HG03280 (cell line): ENCODE measurements at regions not wholly inside any gene's neighbourhood (a gene's known extent, or its start where the extent isn't known, plus 50 kb on each side); places are given as distances from the start of the nearest gene placed in this dataset.
A peak's percentile ranks its signal among the peaks of the same experiment; 100 is the strongest.

Source experiments
- ATAC-seq: cut with Tn5 transposase; IDR thresholded peaks from one replicate; pipeline ENCODE4 v1.9.1; 2021; ENCODE audit warnings: mild to moderate bottlenecking, moderate library complexity; ENCODE audit not compliant: unreplicated experiment

- no peak for ATAC-seq
These were observed 89.9 kb downstream of the TSEN15 start for GRCh38 chr1:184141361-184141880.

- ATAC-seq, result no peak
These were observed 91.9 kb downstream of the TSEN15 start for GRCh38 chr1:184143449-184143848.

GRCh38 chr1:184145083-184145482 is 93.6 kb downstream of the TSEN15 start:
- no peak for ATAC-seq

DNA sequence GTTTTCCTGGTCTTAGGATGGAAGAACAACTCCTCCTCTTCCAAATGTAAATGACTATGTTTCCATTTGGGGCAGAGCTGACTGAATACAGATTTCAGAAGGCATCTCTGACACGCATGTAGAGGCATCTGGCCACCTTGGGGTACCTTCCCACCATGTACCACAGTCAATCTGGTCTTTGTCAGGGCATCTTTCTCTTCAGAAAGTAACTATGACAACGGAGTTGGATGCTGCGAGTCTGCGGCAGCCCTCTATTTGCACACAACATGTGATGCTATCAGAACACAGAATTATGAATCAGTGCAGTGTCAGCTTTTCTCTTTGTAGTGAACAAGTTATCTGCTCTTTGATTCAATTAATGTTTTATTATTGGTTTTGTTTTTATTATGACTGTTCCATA is 94.7 kb downstream of the TSEN15 start:
- no peak for ATAC-seq

DNA sequence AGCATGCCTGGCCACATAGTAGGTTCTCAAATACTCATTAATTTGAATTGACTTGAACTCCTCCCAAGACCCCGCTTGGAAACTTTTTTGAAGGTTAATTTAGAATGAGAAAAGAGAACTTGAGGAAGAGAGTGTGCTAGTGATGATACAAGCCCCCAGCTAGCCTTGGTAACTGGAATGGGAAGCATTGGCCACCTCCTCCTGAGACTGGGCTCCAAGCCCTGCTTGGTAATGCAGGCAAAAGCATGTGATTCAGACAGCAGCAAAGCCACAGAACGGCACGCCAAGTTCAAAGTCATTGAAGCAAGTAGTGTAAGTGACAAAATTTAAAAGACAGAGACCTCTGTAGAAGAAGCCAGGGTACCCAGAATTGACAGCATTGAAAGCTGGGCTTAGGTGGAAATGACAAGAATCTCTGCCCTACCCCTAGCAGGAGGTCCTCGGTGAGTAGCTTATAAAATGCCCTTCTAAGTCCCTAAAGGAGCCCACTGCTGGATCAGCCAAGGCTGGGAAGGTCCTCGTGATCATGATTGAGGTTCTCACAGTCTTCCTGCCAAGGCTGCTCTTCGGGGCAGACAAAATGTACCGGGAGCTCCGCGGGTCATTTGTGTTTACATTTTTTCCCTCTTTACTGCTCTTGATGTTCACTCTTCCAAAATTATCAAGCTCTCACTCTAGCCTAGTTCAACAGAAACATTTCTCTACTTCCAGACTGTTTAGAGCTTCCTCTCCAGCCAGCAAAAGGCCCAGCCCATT is 99.4 kb downstream of the TSEN15 start:
- no peak for ATAC-seq

GRCh38 chr1:184152434-184152898 is 100.9 kb downstream of the TSEN15 start:
- ATAC-seq, result no peak

DNA sequence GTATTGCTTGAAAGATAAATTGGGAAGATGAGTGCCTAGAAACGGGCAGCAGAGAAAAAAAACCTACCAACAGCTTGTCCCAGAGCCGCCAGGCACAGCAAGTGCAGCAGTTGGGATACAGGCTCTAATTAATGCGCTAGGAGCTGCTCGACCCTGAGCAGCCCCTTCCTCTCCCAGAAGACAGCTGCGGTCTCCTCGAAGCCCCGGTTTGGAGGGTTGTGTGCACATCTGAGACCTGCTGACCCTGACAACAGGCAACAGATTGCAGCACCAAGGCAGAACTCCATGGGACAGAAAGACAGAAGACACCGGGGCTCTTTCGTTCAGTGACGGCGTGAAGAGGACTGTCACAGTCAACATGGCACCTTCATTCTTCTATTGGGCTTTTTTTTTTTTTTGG is 101.4 kb downstream of the TSEN15 start:
- no peak for ATAC-seq

DNA sequence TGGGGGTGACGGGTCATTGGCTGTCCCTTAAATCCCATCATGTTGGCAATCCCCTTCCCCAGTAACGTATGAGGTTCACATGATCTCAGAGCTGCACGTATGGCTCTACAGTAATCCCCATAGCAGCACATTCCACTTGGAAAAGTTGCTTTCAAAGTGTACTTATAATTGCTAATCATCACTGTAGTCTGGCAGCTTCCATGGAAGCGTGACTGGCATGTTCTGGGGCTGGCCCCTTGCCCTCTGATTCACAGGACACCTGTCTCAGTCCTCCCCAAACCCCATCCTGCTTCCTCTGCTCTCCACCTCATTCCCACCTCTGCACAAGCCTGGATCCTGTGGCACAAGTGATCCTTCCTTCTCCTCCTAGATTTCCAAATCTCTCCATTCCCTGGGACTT is 102.2 kb downstream of the TSEN15 start:
- no peak for ATAC-seq

DNA sequence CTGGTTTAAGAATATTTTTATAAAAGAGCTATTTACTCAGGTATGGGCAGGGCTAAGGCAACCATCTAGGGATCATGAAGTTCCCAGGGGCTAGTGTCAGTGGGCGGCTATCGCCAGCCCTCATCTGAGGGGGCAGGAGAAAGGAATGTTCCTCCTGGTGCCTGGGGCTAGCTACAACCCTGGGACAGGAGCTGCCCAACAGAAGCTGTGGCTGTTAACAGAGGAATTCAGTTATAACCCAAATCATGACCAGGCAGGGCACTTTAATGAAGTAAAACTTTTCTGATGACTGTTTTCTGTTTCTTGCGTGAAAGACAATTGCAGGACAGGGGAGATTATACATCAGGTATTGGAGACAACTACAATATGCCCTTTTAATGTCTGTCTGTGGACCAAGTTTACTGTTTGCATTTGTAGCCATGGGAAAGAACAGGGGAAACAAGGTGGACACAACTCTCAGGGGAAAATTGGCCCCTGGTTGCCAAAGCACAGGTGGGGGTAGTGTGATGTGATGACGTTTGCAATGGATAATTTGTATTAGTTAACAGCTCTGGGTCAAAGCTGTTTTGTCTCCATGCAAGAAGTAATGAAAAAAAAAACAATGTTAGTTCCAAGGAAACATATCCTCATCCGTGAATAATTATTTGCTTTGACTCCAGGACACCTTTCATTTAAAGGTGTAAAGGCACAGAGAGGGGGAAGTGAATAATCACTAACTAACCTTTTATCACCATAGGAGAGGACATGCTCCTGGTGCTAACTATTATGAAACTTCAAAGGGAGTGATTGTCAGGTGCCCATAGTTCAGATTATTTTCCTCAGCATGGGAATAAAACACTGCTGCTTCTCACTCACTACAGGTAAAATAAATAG is 105.2 kb downstream of the TSEN15 start:
- no peak for ATAC-seq

DNA sequence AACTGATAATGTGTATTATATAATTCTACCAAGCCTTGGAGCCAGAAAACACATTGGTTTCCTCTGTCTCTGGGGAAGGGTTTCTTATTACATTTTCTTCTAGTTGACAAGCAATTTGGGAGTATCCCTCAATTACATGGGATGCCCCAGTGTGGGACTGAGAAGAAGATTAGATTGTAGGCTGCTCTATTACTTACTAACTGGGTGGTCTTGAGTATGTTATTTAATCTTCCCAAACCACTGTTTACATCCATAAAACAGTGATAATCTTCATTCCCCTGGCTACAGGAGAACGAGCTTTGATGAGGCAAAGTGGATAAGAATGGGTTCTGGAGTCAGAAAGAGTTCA is 105.8 kb downstream of the TSEN15 start:
- ATAC-seq, result no peak

DNA sequence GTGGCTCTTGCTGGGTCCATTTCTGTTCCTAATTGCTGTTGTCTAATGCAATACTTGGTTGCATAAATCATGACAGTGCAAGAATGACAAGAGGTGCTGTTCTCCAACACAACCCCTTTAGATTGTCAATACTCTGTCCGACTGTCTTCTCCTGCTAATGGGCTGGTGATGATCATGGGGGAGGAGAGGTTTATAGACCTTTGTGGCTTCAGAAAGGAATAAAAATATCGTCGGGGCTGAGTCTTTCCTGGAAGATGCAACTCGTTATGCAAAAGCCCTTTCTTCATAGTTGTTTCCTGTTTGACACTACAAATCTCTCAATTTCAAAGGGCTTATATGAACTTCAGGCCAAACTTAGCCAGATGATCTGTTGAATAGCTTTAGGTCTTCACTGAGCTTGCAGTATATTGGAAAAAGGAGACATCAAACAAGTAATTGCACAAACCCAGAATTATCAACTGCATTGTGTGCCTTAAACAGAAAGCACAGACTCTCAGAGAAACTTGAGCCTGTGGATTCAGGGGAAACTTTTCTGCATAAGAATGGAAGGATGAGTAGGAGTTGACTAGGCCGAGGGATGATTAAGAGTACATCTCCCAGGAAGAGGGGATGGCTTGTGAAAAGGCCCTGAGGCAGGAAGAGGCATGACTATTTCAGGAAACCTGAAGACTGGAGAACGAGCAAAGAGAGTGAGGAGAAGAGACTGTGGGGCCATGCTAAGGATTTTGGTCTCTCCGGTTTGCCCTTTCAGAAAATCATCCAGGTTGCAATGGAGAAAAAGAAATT is 107.6 kb downstream of the TSEN15 start:
- ATAC-seq, result no peak

DNA sequence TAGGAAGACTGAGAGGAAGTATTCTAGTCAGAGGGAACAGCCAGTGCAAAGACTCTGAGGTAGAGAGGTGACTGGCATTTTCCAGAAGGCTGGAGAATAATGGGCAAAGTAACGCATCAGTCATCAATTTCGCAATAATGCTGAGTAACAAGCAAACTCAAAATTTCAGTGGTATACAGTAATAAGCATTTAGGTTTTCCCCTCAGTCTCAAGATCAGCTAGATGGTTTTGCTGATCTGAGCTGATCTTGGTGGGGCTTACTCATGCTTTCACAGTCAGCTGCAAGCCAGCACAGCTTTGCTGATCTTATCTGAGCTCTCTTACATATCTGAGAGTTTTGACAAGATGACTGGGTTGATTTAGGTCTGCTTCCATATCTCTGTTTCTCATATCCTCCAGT is 108.7 kb downstream of the TSEN15 start:
- ATAC-seq, result no peak

GRCh38 chr1:184161071-184161698 is 109.7 kb downstream of the TSEN15 start:
- ATAC-seq, result no peak

DNA sequence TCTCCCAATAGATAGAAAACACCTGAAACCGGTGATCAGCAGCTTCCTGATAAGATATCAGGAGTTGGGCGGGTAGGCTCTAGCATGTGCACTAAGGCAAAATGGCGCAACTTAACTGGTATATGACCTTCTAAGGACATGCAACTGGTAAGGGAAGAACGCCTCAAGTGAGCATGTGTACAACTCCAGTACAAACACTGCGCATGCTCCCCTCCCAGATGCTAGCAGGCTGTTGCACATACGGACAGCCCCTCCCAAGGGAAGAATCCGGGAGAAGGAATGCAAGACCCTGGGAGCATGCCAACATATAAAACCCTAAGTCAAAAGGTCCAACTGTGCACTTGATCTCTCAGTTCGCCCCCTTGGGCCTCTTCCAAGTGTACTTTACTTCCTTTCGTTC is 110.8 kb downstream of the TSEN15 start:
- ATAC-seq, result no peak

- peak; percentile 71 for ATAC-seq
These were observed 112.3 kb downstream of the TSEN15 start for GRCh38 chr1:184163674-184164465.

- no peak for ATAC-seq
These were observed 113.0 kb downstream of the TSEN15 start for GRCh38 chr1:184164536-184164935.

GRCh38 chr1:184166485-184166884 is 115.0 kb downstream of the TSEN15 start:
- ATAC-seq, result no peak

- no peak for ATAC-seq
These were observed 115.8 kb downstream of the TSEN15 start for GRCh38 chr1:184167352-184167751.

DNA sequence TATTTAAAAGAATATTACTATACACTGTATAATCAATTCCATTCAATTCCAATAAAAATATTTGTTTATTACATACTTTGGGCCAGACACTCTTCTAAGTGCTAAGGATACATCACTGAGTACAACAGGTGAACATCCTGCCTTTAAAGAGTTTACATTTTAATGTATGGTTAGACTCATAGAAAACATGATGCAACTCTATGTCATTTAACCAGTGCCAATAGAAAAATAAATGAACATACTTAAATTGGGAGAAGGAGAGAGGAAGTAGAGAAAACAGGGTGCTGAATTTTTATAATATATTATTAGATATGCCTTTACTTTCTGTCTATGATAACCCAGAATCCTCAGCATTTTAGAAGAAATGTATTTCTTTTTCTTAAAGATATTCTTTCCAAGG is 119.2 kb downstream of the TSEN15 start:
- no peak for ATAC-seq

GRCh38 chr1:184176058-184176457 is 124.5 kb downstream of the TSEN15 start:
- ATAC-seq, result no peak
